ENCODE measurements at regions not wholly inside any gene's neighbourhood (a gene's known extent, or its start where the extent isn't known, plus 50 kb on each side); places are given as distances from the start of the nearest gene placed in this dataset.

DNA sequence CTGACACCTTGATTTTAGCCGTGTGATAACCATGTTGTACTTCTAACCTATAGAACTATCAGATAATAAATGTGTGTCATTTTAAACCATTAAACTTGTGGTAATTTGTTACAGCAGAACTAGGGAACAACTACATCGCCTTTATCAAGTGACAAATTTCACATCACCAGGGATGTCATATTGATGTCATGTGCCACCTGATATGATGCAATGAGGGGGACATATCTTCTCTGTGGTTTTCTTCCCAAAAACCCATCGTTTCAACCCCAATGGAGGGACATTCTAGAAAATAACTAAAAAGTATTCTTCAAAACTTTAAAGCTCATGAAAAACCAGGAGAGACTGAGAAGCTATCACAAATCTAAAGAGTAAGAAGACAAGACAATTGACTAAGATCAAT is 212.2 kb downstream of the ETV1 start:
- TF ChIP-seq EZH2phosphoT487 (IDR thresholded peaks at IDR 0.05; ENCODE audit: low read depth): no peak
- TF ChIP-seq, protein P1, sequence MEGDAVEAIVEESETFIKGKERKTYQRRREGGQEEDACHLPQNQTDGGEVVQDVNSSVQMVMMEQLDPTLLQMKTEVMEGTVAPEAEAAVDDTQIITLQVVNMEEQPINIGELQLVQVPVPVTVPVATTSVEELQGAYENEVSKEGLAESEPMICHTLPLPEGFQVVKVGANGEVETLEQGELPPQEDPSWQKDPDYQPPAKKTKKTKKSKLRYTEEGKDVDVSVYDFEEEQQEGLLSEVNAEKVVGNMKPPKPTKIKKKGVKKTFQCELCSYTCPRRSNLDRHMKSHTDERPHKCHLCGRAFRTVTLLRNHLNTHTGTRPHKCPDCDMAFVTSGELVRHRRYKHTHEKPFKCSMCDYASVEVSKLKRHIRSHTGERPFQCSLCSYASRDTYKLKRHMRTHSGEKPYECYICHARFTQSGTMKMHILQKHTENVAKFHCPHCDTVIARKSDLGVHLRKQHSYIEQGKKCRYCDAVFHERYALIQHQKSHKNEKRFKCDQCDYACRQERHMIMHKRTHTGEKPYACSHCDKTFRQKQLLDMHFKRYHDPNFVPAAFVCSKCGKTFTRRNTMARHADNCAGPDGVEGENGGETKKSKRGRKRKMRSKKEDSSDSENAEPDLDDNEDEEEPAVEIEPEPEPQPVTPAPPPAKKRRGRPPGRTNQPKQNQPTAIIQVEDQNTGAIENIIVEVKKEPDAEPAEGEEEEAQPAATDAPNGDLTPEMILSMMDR (IDR thresholded peaks at IDR 0.05; ENCODE audit: low read depth, low read length): no peak

Data from OCI-LY3 (cell line).